ENCODE measurements at regions not wholly inside any gene's neighbourhood (a gene's known extent, or its start where the extent isn't known, plus 50 kb on each side); places are given as distances from the start of the nearest gene placed in this dataset.
"Not testable (repeated sequence)": the region's sequence is repeated elsewhere in the genome, so short reads cannot be mapped to it uniquely, and the experiment has no call there.

DNA sequence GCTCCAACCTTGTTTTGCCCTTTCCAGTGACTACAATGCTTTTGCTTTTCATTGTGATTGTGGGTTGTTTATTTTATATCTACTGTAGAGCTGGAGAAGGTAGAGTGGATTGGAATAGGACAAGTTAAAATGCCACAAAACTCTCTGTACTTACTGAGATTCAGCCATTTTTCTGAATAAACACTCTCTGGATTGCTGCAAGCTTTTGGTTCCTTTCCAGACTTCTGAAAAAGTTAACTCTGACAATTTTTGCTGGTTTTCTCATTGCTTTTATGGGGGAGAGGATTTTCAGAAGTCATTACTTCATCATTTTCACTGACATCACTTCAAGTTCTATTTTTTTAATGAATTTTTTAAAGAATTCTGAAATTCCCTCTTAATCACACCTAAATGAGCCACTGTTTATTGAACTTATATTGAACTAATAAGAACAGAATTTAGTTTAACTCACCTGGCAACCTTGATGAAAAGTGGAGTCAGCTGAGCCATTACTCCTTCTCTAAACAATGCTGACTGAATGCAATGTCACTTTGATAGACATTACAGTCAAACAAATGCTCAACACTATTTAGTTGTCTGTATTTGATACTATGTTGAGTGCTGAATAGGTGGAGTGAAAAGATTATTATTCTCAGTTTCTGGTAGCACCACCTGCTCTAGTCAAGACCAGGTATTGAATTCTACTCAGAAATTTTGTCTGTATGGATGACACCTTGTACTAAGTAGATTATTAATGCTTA, 303.5 kb downstream of the DLEU7 start:
- Histone ChIP-seq H3K27me3 (no peaks in the 10 kb centered on the region), H3K27ac (no peak overlapping the region), H3K9me3 (peaks cover 0 to 20% (median 16%) of the 10 kb centered on the region in 4 donors), H3K4me3 (no peak overlapping the region), H3K36me3 (no peaks in the 10 kb centered on the region), H3K4me1 (no peaks in the 10 kb centered on the region)
- DNase-seq = no peak
- intact Hi-C loops (cut with DNase I; ENCODE audit: low total_unique reads) = no loop called here
- no peak for TF ChIP-seq POLR2A (IDR thresholded peaks at IDR 0.05)
- TF ChIP-seq, protein P1, sequence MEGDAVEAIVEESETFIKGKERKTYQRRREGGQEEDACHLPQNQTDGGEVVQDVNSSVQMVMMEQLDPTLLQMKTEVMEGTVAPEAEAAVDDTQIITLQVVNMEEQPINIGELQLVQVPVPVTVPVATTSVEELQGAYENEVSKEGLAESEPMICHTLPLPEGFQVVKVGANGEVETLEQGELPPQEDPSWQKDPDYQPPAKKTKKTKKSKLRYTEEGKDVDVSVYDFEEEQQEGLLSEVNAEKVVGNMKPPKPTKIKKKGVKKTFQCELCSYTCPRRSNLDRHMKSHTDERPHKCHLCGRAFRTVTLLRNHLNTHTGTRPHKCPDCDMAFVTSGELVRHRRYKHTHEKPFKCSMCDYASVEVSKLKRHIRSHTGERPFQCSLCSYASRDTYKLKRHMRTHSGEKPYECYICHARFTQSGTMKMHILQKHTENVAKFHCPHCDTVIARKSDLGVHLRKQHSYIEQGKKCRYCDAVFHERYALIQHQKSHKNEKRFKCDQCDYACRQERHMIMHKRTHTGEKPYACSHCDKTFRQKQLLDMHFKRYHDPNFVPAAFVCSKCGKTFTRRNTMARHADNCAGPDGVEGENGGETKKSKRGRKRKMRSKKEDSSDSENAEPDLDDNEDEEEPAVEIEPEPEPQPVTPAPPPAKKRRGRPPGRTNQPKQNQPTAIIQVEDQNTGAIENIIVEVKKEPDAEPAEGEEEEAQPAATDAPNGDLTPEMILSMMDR (IDR thresholded peaks at IDR 0.05) = no peak
- no peak for TF ChIP-seq POLR2AphosphoS5 (IDR thresholded peaks at IDR 0.05)
- no peak for TF ChIP-seq EP300 (IDR thresholded peaks at IDR 0.05)

DNA sequence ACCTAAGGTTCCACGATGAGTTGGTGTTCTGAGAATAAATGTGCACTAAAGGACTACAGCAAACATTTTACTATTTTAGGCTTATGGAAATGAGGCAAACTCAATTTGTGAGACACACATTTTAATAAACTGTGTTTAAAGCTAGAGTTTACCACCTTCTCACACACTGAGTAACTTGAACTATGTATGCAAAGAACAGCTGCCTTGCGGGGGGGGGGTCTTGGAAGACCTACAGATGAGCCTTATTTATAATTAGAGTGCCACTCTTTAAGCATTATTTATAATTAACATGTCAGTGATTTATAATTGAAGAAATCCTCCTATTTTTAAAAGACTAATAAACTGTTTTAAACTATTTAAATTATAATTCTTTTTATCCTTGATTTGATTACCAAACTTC, 300.4 kb downstream of the DLEU7 start:
- Histone ChIP-seq H3K4me3 (no peak overlapping the region), H3K9me3 (peaks cover 0 to 5% (median 0%) of the 10 kb centered on the region in 4 donors), H3K4me1 (no peaks in the 10 kb centered on the region), H3K27ac (no peak overlapping the region), H3K36me3 (no peaks in the 10 kb centered on the region), H3K27me3 (no peaks in the 10 kb centered on the region)
- WGBS, 5 donors = 55 to 73% (median 67%) methylated on average over 2 of the region's 2 CpGs
- no peak for DNase-seq
- no peak for TF ChIP-seq POLR2AphosphoS5 (IDR thresholded peaks at IDR 0.05)
- no peak for TF ChIP-seq POLR2A (IDR thresholded peaks at IDR 0.05)
- TF ChIP-seq EP300 (IDR thresholded peaks at IDR 0.05) = no peak
- TF ChIP-seq, protein P1 (IDR thresholded peaks at IDR 0.05) = no peak
- intact Hi-C loops (cut with DNase I; ENCODE audit: low total_unique reads) = no loop called here

DNA sequence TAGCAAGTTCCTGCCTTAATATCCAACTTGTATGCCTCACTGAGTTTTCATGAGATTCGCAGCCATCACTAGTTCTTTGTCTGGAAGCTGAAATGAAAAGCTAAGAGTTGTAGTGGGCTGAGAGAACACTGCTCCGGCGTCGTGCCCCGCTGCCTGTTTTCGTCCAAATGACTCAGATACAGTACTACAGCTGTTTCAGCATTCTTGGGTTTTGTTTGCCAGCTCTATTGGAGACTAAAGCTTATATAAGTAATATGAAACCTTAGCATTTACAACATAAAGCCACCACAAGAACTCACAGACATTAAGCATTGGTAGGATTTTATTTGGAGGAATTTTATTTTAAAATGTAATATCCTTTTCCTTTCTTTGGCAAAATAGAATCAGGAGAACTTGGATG, 299.7 kb downstream of the DLEU7 start:
- H3K27me3 ChIP-seq = no peaks in the 10 kb centered on the region
- no peak overlapping the region for H3K4me3 ChIP-seq
- intact Hi-C loops (cut with DNase I; ENCODE audit: low total_unique reads) = no loop called here
- H3K36me3 ChIP-seq = no peaks in the 10 kb centered on the region
- H3K27ac ChIP-seq = no peak overlapping the region
- TF ChIP-seq EP300 (IDR thresholded peaks at IDR 0.05) = no peak
- TF ChIP-seq POLR2AphosphoS5 (IDR thresholded peaks at IDR 0.05) = no peak
- TF ChIP-seq, protein P1 (IDR thresholded peaks at IDR 0.05) = no peak
- no peak for TF ChIP-seq POLR2A (IDR thresholded peaks at IDR 0.05)
- 34 to 61% (median 43%) methylated on average over 6 of the region's 6 CpGs for WGBS, 5 donors
- DNase-seq = peak in 1 of 2 donors; percentile 75
- H3K9me3 ChIP-seq = no peaks in the 10 kb centered on the region
- H3K4me1 ChIP-seq = no peaks in the 10 kb centered on the region

DNA sequence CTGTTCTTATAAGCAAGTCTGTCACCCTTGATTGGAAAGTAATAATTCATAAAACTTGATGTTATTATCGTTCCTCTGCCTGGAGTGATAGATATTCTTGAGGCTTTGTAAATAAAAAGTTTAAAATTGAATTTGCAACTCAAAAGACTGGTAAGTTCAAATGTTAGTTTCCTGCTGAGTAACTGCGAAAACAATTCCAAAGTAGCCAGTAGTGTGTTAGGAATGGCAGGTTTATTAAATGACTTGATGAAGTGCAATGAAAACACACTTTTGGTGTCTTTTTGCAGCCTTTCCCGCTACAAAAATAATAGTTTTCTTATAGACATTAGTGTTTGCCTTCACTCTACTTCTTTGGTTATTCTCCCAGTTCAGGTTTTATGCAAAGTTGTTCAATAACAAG, 299.3 kb downstream of the DLEU7 start:
- Histone ChIP-seq H3K4me1 (no peaks in the 10 kb centered on the region), H3K27ac (no peak overlapping the region), H3K36me3 (no peaks in the 10 kb centered on the region), H3K27me3 (no peaks in the 10 kb centered on the region), H3K9me3 (no peaks in the 10 kb centered on the region), H3K4me3 (no peak overlapping the region)
- no peak for DNase-seq
- WGBS, 5 donors = 69 to 80% (median 78%) methylated on average over 3 of the region's 3 CpGs
- TF ChIP-seq POLR2A (IDR thresholded peaks at IDR 0.05) = no peak
- TF ChIP-seq, protein P1 (IDR thresholded peaks at IDR 0.05) = no peak
- TF ChIP-seq POLR2AphosphoS5 (IDR thresholded peaks at IDR 0.05) = no peak
- no peak for TF ChIP-seq EP300 (IDR thresholded peaks at IDR 0.05)
- intact Hi-C loops (cut with DNase I; ENCODE audit: low total_unique reads) = no loop called here

DNA sequence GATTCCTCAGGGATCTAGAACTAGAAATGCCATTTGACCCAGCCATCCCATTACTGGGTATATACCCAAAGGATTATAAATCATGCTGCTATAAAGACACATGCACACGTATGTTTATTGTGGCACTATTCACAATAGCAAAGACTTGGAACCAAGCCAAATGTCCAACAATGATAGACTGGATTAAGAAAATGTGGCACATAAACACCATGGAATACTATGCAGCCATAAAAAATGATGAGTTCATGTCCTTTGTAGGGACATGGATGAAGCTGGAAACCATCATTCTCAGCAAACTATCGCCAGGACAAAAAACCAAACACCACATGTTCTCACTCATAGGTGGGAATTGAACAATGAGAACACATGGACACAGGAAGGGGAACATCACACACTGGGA, 296.3 kb downstream of the DLEU7 start:
- H3K36me3 ChIP-seq; intact Hi-C loops (cut with DNase I; ENCODE audit: low total_unique reads); H3K9me3 ChIP-seq; H3K4me1 ChIP-seq; H3K4me3 ChIP-seq; DNase-seq; H3K27me3 ChIP-seq; H3K27ac ChIP-seq: not testable (repeated sequence)
- WGBS, 5 donors = 91 to 92% methylated on average over 2 of the region's 2 CpGs; no CpG with 5 or more reads in 3 of the 5 donors
